NCI-H2171 treated with DMSO at 0.1 percent for 48 hours (cell line): ENCODE measurements at regions not wholly inside any gene's neighbourhood (a gene's known extent, or its start where the extent isn't known, plus 50 kb on each side); places are given as distances from the start of the nearest gene placed in this dataset.
"Not testable (repeated sequence)": the region's sequence is repeated elsewhere in the genome, so short reads cannot be mapped to it uniquely, and the experiment has no call there.

ENCODE experiments used
- DNase-seq: peaks from one replicate; lab custom pipeline; 2025; lab: John Stamatoyannopoulos, UW

GRCh38 chr13:44780591-44781280 lies 204.6 kb upstream of the TSC22D1 start:
- DNase-seq: no peak

- no peak for DNase-seq
These were observed 202.8 kb upstream of the TSC22D1 start for GRCh38 chr13:44778761-44779484.

GRCh38 chr13:44775290-44775689 lies 199.2 kb upstream of the TSC22D1 start:
- DNase-seq: not testable (repeated sequence)

GRCh38 chr13:44770951-44771350 lies 194.8 kb upstream of the TSC22D1 start:
- DNase-seq: no peak

GRCh38 chr13:44769686-44770085 lies 193.6 kb upstream of the TSC22D1 start:
- no peak for DNase-seq

- no peak for DNase-seq
These were observed 192.8 kb upstream of the TSC22D1 start for GRCh38 chr13:44768775-44769581.

GRCh38 chr13:44768239-44768638 lies 192.1 kb upstream of the TSC22D1 start:
- DNase-seq: no peak

GRCh38 chr13:44765001-44765471 lies 188.9 kb upstream of the TSC22D1 start:
- DNase-seq: no peak

- no peak for DNase-seq
These were observed 188.2 kb upstream of the TSC22D1 start for GRCh38 chr13:44764302-44764692.

- no peak for DNase-seq
These were observed 187.6 kb upstream of the TSC22D1 start for GRCh38 chr13:44763615-44764301.

GRCh38 chr13:44762911-44763310 lies 186.8 kb upstream of the TSC22D1 start:
- DNase-seq: no peak

GRCh38 chr13:44760434-44760833 lies 184.3 kb upstream of the TSC22D1 start:
- DNase-seq: no peak

GRCh38 chr13:44759384-44760360 lies 183.5 kb upstream of the TSC22D1 start:
- DNase-seq: no peak

GRCh38 chr13:44758630-44759383 lies 182.7 kb upstream of the TSC22D1 start:
- no peak for DNase-seq

GRCh38 chr13:44757671-44758070 lies 181.5 kb upstream of the TSC22D1 start:
- no peak for DNase-seq

- DNase-seq: no peak
These were observed 180.2 kb upstream of the TSC22D1 start for GRCh38 chr13:44756276-44756810.

- no peak for DNase-seq
These were observed 179.7 kb upstream of the TSC22D1 start for GRCh38 chr13:44755872-44756271.

- no peak for DNase-seq
These were observed 176.0 kb upstream of the TSC22D1 start for GRCh38 chr13:44752164-44752563.

GRCh38 chr13:44750630-44751029 lies 174.5 kb upstream of the TSC22D1 start:
- no peak for DNase-seq

GRCh38 chr13:44749906-44750305 lies 173.8 kb upstream of the TSC22D1 start:
- no peak for DNase-seq
